Thoracic aorta (tissue), 2 donors: ENCODE measurements at regions not wholly inside any gene's neighbourhood (a gene's known extent, or its start where the extent isn't known, plus 50 kb on each side); places are given as distances from the start of the nearest gene placed in this dataset.

ENCODE experiments used
- ATAC-seq: fragments of 150-250 bp; one replicate; pipeline ENCODE4 v1.8.0; 2017; ENCODE audit warnings: low read depth; ENCODE audit not compliant: insufficient number of reproducible peaks, low FRiP score
- DNase-seq: peaks from one replicate; pipeline ENCODE4 v3.0.0-alpha.2; 2020; ENCODE audit warnings: low spot score
- H3K27ac ChIP-seq, 2 donors: fragments of 200-600 bp; sonication (generic); 1 replicate in 1 of 2; 2 replicates in 1 of 2; pipeline ENCODE4 v1.5.1; 2016; ENCODE audit warnings: mild to moderate bottlenecking in 2 of 2, moderate library complexity in 2 of 2
- H3K27me3 ChIP-seq: fragments of 200-600 bp; sonication (generic); replicated peaks from 2 replicates; pipeline ENCODE4 v1.6.0; 2016; ENCODE audit warnings: mild to moderate bottlenecking; ENCODE audit not compliant: insufficient read depth
- H3K36me3 ChIP-seq: fragments of 200-600 bp; sonication (generic); one replicate; pipeline ENCODE4 v1.5.1; 2016
- H3K4me1 ChIP-seq, 2 donors: fragments of 200-600 bp; sonication (generic); 1 replicate in 1 of 2; 2 replicates in 1 of 2; pipeline versions ENCODE4 v1.5.1 to v1.6.0; 2016; ENCODE audit warnings: low read depth in 2 of 2, mild to moderate bottlenecking in 1 of 2; ENCODE audit not compliant: control insufficient read depth in 1 of 2
- H3K4me3 ChIP-seq: fragments of 200-600 bp; sonication (generic); 2 replicates; pipeline ENCODE4 v1.5.1; 2016; ENCODE audit warnings: mild to moderate bottlenecking
- H3K9me3 ChIP-seq: fragments of 200-600 bp; sonication (generic); 2 replicates; pipeline ENCODE4 v1.5.1; 2016
- TF ChIP-seq, protein P1 (sequence below): fragments of 200-600 bp; sonication (generic); IDR thresholded peaks from one replicate; pipeline ENCODE4 v1.5.1; 2019; ENCODE audit warnings: antibody characterized with exemption

DNA sequence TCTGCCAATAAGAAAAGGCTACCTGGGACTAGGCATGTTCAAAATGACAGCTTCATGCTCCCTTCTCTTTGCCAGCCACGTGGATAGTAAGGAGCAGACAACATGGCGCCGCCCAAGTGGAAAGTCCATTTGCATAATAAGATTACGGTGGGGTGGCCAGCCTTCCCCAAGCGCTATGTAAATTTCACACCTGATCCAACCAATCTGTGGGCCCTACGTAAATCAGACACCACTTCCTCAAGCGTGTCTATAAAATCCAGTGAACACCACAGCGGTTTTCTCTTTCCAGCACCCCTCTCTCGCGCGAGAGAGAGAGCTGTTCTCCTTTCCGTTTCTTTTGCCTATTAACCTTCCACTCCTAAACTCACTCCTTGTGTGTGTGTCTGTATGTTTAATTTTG, 140.3 kb upstream of the ERCC4 start:
- H3K4me1 ChIP-seq: peaks cover 0 to 11% of the 10 kb centered on the region in 2 donors
- no peaks in the 10 kb centered on the region for H3K27me3 ChIP-seq
- H3K36me3 ChIP-seq: no peaks in the 10 kb centered on the region
- H3K4me3 ChIP-seq: no peak overlapping the region
- no peaks in the 10 kb centered on the region for H3K9me3 ChIP-seq
- no peak for DNase-seq
- no peak overlapping the region for H3K27ac ChIP-seq
- TF ChIP-seq, protein P1, sequence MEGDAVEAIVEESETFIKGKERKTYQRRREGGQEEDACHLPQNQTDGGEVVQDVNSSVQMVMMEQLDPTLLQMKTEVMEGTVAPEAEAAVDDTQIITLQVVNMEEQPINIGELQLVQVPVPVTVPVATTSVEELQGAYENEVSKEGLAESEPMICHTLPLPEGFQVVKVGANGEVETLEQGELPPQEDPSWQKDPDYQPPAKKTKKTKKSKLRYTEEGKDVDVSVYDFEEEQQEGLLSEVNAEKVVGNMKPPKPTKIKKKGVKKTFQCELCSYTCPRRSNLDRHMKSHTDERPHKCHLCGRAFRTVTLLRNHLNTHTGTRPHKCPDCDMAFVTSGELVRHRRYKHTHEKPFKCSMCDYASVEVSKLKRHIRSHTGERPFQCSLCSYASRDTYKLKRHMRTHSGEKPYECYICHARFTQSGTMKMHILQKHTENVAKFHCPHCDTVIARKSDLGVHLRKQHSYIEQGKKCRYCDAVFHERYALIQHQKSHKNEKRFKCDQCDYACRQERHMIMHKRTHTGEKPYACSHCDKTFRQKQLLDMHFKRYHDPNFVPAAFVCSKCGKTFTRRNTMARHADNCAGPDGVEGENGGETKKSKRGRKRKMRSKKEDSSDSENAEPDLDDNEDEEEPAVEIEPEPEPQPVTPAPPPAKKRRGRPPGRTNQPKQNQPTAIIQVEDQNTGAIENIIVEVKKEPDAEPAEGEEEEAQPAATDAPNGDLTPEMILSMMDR: no peak
- no peak for ATAC-seq

DNA sequence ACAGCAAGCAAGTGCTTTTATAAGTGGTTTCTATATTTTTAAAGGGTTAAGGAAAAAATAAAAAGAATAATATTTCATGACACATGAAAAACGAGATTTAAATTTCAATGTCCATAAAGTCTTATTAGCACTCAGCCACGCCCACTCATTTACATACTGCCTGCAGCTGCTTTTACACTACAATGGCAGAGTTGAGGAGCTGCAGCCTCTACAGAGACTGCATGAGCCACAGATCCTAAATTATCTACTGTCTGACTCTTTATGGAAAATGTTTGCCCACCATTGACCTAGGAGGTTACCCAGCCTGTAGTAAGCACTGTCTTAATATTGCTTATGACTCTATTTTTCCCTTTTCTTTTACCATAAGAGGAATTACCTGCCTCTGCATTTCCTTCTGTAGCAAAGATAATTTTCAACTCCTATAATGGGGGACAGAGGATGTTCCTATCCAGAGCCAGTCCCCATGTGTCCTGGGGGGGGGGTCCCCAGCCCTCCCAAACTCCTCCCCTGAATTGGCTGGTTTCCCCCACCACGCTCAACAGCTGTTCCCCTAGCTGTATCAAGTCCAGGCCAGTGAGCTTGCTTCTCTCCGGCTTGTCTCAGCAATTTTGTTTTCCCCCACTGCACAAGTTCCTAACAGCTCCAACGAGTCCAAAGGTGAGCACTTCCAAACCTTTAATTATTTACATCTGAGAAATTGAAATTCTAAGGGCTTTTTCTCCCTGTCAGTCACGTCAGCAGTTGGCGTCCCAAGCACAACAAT, 139.4 kb upstream of the ERCC4 start:
- TF ChIP-seq, protein P1: no peak
- no peaks in the 10 kb centered on the region for H3K9me3 ChIP-seq
- no peaks in the 10 kb centered on the region for H3K36me3 ChIP-seq
- no peak overlapping the region for H3K27ac ChIP-seq
- DNase-seq: no peak
- ATAC-seq: no peak
- H3K4me3 ChIP-seq: no peak overlapping the region
- H3K27me3 ChIP-seq: no peaks in the 10 kb centered on the region
- H3K4me1 ChIP-seq: peaks cover 0 to 11% of the 10 kb centered on the region in 2 donors

DNA sequence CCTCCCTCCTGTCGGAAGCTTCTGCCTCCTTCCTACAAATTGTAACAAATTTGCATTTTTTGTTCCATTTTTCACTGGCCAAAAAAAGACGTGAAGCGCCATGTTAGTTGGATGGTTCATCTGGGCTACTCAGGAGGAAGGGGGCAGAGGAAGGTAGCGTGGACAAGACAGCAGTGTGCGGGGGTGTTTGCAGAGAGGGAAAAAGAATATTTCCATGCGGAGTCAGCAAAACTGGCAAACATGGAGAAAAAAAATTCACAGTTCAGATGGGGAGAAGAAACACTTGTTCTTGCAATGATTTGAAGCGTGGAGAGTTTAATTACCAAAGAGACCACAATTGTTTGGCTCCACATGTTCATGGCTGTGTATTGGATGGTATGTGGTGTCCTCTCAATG, 138.8 kb upstream of the ERCC4 start:
- DNase-seq: no peak

DNA sequence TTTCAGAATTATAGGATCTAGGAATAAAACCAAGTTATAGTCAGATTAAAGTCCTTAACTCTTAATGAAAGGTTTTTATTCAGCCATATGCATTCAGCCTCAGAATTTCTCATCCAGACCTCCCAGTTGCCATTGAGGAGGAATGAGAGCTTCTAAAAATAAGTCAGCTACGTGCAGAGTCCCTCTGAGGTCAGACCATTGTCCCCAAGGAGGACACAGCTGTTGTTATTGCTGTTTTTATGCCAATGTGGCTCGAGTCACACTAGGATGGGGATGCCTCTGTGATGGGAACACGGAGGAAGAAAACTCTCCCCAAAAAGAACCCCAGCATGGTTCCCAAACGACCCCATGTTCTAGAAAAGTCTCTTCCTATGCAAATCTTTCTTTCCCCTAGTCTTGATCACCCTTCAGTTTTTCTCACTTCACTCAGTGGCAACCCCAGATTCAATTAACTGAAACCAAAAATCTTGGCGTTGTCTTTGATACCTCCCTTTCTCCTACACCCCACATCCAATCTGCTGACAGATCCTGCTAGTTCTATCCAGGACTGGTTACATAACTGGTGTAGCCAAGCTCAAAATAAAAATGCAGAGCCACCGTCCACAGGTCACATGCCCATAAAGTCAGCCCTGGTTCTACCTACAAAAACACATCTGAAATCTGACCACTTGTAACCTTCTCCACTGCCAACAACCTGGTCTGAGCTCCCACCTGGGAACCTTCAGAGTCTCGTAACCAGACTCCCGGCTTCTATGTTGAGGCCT, 138.2 kb upstream of the ERCC4 start:
- no peak overlapping the region for H3K27ac ChIP-seq
- TF ChIP-seq, protein P1: no peak
- H3K9me3 ChIP-seq: no peaks in the 10 kb centered on the region
- DNase-seq (no peak), ATAC-seq (no peak)
- no peak overlapping the region for H3K4me3 ChIP-seq
- H3K4me1 ChIP-seq: peaks cover 0 to 11% of the 10 kb centered on the region in 2 donors
- no peaks in the 10 kb centered on the region for H3K27me3 ChIP-seq
- no peaks in the 10 kb centered on the region for H3K36me3 ChIP-seq

More for the DNA sequence above, 138.8 kb upstream of the ERCC4 start:
- Histone ChIP-seq H3K36me3 (no peaks in the 10 kb centered on the region), H3K27me3 (no peaks in the 10 kb centered on the region), H3K4me1 (peaks cover 0 to 11% of the 10 kb centered on the region in 2 donors), H3K9me3 (no peaks in the 10 kb centered on the region), H3K4me3 (no peak overlapping the region), H3K27ac (no peak overlapping the region)
- TF ChIP-seq, protein P1: no peak
- ATAC-seq: no peak

DNA sequence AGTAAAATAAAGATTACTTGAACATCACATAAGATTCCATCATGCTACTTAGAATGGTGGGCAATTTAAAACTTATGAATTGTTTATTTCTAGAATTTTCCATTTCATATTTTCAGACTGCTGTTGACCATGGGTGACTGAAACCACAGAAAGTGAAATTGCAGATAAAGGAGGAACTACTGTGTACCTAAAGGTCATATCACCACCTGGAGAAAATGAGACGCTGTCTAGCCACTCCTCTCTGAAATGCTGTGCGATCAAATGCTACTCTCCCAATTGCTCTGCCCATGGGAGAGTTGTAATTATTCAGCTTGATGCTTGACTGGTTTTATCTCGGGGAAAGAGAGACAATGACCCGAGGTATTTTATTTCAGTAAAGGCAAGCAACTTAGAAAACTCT, 128.9 kb upstream of the ERCC4 start:
- H3K27ac ChIP-seq: no peak overlapping the region
- ATAC-seq: no peak
- H3K4me1 ChIP-seq: peaks cover 21 to 33% of the 10 kb centered on the region in 2 donors
- H3K4me3 ChIP-seq: no peak overlapping the region
- no peaks in the 10 kb centered on the region for H3K27me3 ChIP-seq
- TF ChIP-seq, protein P1: no peak
- no peak for DNase-seq
- no peaks in the 10 kb centered on the region for H3K9me3 ChIP-seq
- no peaks in the 10 kb centered on the region for H3K36me3 ChIP-seq
